WERI-Rb-1 (cell line): ENCODE measurements at regions not wholly inside any gene's neighbourhood (a gene's known extent, or its start where the extent isn't known, plus 50 kb on each side); places are given as distances from the start of the nearest gene placed in this dataset.

ENCODE experiments used
- DNase-seq: peaks from one replicate; pipeline ENCODE4 v3.0.0-alpha.2; 2020
- H3K27ac ChIP-seq: fragments of 250-450 bp; sonication (Bioruptor Pico); 2 replicates; pipeline ENCODE4 v1.5.1; 2020; ENCODE audit warnings: mild to moderate bottlenecking, moderate library complexity
- H3K27me3 ChIP-seq: fragments of 250-450 bp; sonication (Bioruptor Pico); 2 replicates; pipeline ENCODE4 v1.5.1; 2021; ENCODE audit warnings: mild to moderate bottlenecking, low read depth, moderate library complexity; ENCODE audit not compliant: insufficient read depth, severe bottlenecking
- H3K36me3 ChIP-seq: fragments of 250-450 bp; sonication (Bioruptor Pico); 2 replicates; pipeline ENCODE4 v1.5.1; 2020; ENCODE audit warnings: mild to moderate bottlenecking, moderate library complexity
- H3K4me3 ChIP-seq: 2 replicates; pipeline ENCODE4 v1.5.1; 2011; ENCODE audit warnings: low read depth, mild to moderate bottlenecking, control low read depth, low read length
- H3K9me3 ChIP-seq: fragments of 250-450 bp; sonication (Bioruptor Pico); 2 replicates; pipeline ENCODE4 v1.5.1; 2021; ENCODE audit warnings: mild to moderate bottlenecking, moderate library complexity; ENCODE audit not compliant: severe bottlenecking
- TF ChIP-seq, protein P1 (sequence below): IDR thresholded peaks from 2 replicates; pipeline ENCODE4 v1.5.1; 2011; ENCODE audit warnings: low read depth, mild to moderate bottlenecking, control low read depth, inconsistent platforms, low read length

DNA sequence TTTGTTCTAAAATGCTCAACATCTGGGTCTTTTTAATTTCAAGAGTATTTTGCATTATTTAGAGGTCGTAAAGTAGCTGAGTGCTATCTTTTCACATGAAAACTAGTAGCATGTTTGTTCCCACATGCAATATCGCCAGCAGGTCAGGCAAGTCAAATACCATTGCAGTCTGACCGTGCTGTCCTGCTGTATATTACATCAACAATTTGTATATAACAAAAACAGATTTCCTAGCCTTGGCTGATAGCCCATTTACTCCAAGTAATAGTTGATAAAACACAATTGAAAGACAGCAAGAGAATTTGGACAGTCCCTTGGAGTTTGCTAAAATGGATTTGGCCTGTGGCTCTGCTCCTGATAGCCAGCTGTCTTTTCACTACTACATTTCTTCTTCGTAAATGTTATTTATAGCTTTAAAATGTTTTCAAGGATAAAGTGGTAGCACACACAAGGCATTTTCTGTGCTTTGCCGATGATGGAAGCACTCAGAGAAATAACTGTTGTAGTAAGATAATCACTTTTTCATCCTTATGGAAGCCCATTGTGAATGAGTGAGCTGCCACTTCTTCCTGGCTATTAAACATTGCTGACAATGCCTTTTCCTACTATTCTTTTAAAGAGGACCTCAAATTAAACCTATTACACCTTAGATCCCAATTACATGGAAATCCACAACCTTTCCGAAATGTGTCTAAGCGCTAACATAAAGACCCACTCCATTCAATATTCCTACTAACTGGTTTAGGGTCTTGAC is 992.1 kb downstream of the MAT2B start:
- no peaks in the 10 kb centered on the region for H3K36me3 ChIP-seq
- H3K27me3 ChIP-seq: no peaks in the 10 kb centered on the region
- TF ChIP-seq, protein P1, sequence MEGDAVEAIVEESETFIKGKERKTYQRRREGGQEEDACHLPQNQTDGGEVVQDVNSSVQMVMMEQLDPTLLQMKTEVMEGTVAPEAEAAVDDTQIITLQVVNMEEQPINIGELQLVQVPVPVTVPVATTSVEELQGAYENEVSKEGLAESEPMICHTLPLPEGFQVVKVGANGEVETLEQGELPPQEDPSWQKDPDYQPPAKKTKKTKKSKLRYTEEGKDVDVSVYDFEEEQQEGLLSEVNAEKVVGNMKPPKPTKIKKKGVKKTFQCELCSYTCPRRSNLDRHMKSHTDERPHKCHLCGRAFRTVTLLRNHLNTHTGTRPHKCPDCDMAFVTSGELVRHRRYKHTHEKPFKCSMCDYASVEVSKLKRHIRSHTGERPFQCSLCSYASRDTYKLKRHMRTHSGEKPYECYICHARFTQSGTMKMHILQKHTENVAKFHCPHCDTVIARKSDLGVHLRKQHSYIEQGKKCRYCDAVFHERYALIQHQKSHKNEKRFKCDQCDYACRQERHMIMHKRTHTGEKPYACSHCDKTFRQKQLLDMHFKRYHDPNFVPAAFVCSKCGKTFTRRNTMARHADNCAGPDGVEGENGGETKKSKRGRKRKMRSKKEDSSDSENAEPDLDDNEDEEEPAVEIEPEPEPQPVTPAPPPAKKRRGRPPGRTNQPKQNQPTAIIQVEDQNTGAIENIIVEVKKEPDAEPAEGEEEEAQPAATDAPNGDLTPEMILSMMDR: no peak
- no peak overlapping the region for H3K4me3 ChIP-seq
- no peak overlapping the region for H3K27ac ChIP-seq
- no peaks in the 10 kb centered on the region for H3K9me3 ChIP-seq
- DNase-seq: no peak

DNA sequence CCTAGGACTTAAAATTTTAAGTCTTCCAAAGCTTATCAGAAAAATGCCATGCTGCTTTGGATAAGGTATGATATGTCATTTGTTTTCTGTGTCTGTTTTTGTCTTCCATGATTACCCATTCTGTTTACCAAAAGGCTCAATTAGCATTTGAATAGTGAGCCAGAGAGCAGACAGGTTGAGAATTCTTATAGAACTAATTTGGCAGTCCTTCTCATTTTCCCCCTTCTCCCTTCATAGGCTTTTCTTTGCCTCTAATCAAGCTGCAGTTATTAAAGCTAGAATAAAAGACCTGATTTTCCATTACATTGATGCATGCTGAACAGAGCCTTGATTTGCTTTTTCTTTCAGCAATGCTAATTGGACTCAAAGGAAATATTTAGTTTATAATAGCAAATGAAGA is 993.0 kb downstream of the MAT2B start:
- DNase-seq: no peak
- H3K36me3 ChIP-seq: no peaks in the 10 kb centered on the region
- H3K4me3 ChIP-seq: no peak overlapping the region
- no peak overlapping the region for H3K27ac ChIP-seq
- TF ChIP-seq, protein P1: no peak
- no peaks in the 10 kb centered on the region for H3K27me3 ChIP-seq
- no peaks in the 10 kb centered on the region for H3K9me3 ChIP-seq

DNA sequence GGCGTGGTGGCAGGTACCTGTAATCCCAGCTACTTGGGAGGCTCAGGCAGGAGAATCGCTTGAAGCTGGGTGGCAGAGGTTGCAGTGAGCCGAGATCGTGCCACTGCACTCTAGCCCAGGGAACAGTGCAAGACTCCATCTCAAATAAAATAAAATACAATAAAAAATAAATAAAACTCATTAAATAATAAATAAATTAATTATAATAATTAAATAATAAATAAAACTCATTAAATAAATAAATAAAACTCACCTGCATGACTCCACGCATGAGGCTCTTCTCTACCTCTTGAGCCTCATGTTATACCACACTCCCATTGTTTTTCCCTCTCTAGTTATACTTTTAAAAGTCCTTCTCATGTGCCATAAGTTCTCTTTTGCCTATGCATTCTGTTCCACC is 995.4 kb downstream of the MAT2B start:
- no peaks in the 10 kb centered on the region for H3K36me3 ChIP-seq
- no peak overlapping the region for H3K27ac ChIP-seq
- no peak for DNase-seq
- H3K9me3 ChIP-seq: no peaks in the 10 kb centered on the region
- TF ChIP-seq, protein P1: no peak
- H3K27me3 ChIP-seq: no peaks in the 10 kb centered on the region
- no peak overlapping the region for H3K4me3 ChIP-seq

DNA sequence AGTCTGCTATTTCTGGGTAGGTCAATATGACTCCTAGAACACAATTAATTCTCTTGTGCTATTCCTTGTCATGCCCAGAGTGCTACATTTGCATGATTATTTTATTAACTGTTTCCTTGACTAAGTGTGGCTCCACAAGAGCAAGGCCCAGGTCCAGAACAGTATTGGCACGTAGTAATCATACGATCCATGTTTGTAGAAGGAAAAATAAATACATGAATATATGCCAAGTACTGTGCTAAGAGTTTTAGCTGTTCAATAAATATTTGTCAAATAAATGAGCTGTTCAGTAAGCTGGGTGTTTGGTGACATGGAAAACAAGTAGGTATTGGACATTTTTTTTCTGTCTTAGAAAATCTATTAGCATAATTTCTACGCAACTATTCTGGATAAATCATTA is 995.9 kb downstream of the MAT2B start:
- no peak overlapping the region for H3K4me3 ChIP-seq
- no peak for DNase-seq
- no peaks in the 10 kb centered on the region for H3K27me3 ChIP-seq
- TF ChIP-seq, protein P1: no peak
- H3K27ac ChIP-seq: no peak overlapping the region
- H3K9me3 ChIP-seq: no peaks in the 10 kb centered on the region
- H3K36me3 ChIP-seq: no peaks in the 10 kb centered on the region

DNA sequence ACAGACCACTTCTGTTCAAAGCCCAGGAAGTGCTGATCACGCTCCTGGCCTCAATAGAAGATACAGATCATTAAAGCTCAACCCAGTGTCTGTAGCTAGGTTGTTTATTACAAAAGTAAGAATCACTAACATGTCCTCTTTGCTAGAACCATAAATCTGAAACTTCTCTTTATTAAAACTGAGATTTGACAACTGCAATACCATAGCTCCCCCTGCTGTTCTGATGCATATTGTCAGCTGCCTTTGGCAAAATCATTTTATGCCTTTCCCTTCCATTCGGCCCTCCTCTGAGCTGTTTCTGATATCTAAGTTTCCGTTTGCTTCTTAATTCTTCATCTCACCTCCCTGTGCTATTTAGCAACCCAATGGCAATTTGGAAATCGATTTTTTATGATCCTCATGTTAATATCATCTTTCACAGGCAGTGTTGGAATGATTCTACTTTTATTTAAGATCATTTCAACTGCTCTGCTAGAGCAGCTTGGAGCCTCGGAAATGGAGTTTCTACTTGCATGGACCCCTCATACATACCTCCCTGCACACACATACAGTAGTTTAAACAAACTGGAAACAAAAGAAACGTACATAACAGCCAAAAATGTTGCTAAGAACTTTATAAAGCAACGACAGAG is 998.8 kb downstream of the MAT2B start:
- H3K36me3 ChIP-seq: no peaks in the 10 kb centered on the region
- DNase-seq: peak; percentile 30
- no peak overlapping the region for H3K4me3 ChIP-seq
- no peak overlapping the region for H3K27ac ChIP-seq
- no peaks in the 10 kb centered on the region for H3K27me3 ChIP-seq
- no peaks in the 10 kb centered on the region for H3K9me3 ChIP-seq
- TF ChIP-seq, protein P1: peak; percentile 59
